Ovary (tissue), 7 donors: ENCODE measurements at regions not wholly inside any gene's neighbourhood (a gene's known extent, or its start where the extent isn't known, plus 50 kb on each side); places are given as distances from the start of the nearest gene placed in this dataset.

Source experiments
- DNase-seq, 5 donors: peaks; one replicate each; pipeline ENCODE4 v3.0.0-alpha.2; 2019 to 2020
- H3K27ac ChIP-seq, 2 donors: fragments of 200-600 bp; one replicate each; pipeline versions ENCODE4 v1.5.1 to v1.8.0; 2019 to 2022
- H3K27me3 ChIP-seq: fragments of 200-600 bp; one replicate; pipeline ENCODE4 v1.8.0; 2022
- H3K36me3 ChIP-seq: fragments of 200-600 bp; sonication (generic); one replicate; pipeline ENCODE4 v1.5.1; 2019
- H3K4me1 ChIP-seq: one replicate; pipeline ENCODE4 v1.8.1; 2013; ENCODE audit warnings: mild to moderate bottlenecking, moderate library complexity; ENCODE audit not compliant: insufficient read depth
- H3K4me3 ChIP-seq: fragments of 200-600 bp; sonication (generic); one replicate; pipeline ENCODE4 v1.5.1; 2017
- H3K9me3 ChIP-seq, 2 donors: fragments of 200-600 bp in 1 of 2; sonication (generic) in 1 of 2; one replicate each; pipeline versions ENCODE4 v1.5.1 to v1.8.1; 2013 to 2019; ENCODE audit warnings: mild to moderate bottlenecking in 1 of 2, moderate library complexity in 1 of 2
- CTCF ChIP-seq, 3 donors: fragments of 450-650 bp in 2 of 3; fragments of 200-600 bp in 1 of 3; IDR thresholded peaks; one replicate each; pipeline versions ENCODE4 v1.5.1 to v1.8.0; 2016 to 2022; ENCODE audit warnings: antibody characterized with exemption in 3 of 3, mild to moderate bottlenecking in 1 of 3
- EP300 ChIP-seq: sonication (generic); formaldehyde crosslinking; IDR thresholded peaks from one replicate; pipeline ENCODE4 v1.6.1; 2017; ENCODE audit warnings: antibody characterized with exemption
- POLR2A ChIP-seq: fragments of 450-650 bp; IDR thresholded peaks from one replicate; pipeline ENCODE4 v1.6.1; 2017; ENCODE audit warnings: antibody characterized with exemption, mild to moderate bottlenecking, moderate library complexity
- WGBS, 3 donors: extraction: QIAGEN DNeasy Blood & Tissue Kit in 1 of 3; methylation state at CpG; one replicate each; pipeline versions ENCODE4 v1.1.5 to v1.1.7; 2013 to 2017; 5-methylcytosine and 5-hydroxymethylcytosine counted together
- intact Hi-C, 4 donors: fragments of 100-400 bp; cut with DNase I; formaldehyde crosslinking; loops; one replicate each; pipeline versions ENCODE4 v1.11.0 to v1.15.1; 2022 to 2023
- donor health status: DM: no; HTN: no; CAD: no; lungs with moderate emphysema.
- donor health status: DM: no; HTN: no; CAD: no.
- donor health status: Bipolar disorder and iron deficiency.
- donor health status: DM: no; HTN: no; CAD: no.
- donor health status: DM: yes; HTN: yes; CAD: no.

GRCh38 chr5:38046103-38046502, 206.3 kb upstream of the GDNF start:
- TF ChIP-seq EP300 (no peak), CTCF (IDR thresholded peaks at IDR 0.05) (no peak), POLR2A (no peak)
- intact Hi-C loops = no loop called here
- Histone ChIP-seq H3K36me3 (no peaks in the 10 kb centered on the region), H3K4me1 (no peaks in the 10 kb centered on the region), H3K27ac (no peak overlapping the region), H3K27me3 (no peaks in the 10 kb centered on the region), H3K9me3 (no peaks in the 10 kb centered on the region), H3K4me3 (no peak overlapping the region)
- DNase-seq = no peak
- WGBS, 3 donors = 89 to 91% (median 90%) methylated on average over 7 of the region's 7 CpGs

DNA sequence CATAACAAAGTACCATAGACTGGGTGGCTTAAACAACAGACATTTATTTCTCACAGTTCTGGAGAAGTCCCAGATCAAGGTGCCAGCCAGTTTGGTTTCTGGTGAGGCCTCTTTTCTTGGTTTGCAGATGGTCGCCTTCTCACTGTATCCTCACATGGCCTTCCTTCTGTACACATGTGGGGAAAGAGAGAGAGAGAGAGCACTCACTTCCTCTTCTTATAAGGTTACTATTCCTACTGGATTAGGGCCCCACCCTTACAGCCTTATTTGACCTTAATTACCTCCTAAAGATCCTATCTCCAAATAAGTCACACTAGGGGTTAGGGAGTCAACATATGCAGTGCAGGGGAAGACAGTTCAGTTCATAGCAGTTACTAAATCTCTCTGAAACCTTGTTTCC, 205.6 kb upstream of the GDNF start:
- no peak for TF ChIP-seq CTCF (IDR thresholded peaks at IDR 0.05)
- H3K4me1 ChIP-seq = no peaks in the 10 kb centered on the region
- WGBS, 3 donors = 88 to 100% (median 94%) methylated on average over 1 of the region's 1 CpG
- DNase-seq = no peak
- H3K4me3 ChIP-seq = no peak overlapping the region
- H3K27ac ChIP-seq = no peak overlapping the region
- H3K9me3 ChIP-seq = no peaks in the 10 kb centered on the region
- intact Hi-C loops = no loop called here
- no peaks in the 10 kb centered on the region for H3K27me3 ChIP-seq
- no peaks in the 10 kb centered on the region for H3K36me3 ChIP-seq

GRCh38 chr5:38039826-38040225, 200.0 kb upstream of the GDNF start:
- Histone ChIP-seq H3K4me3 (no peak overlapping the region), H3K36me3 (no peaks in the 10 kb centered on the region), H3K9me3 (no peaks in the 10 kb centered on the region), H3K27me3 (no peaks in the 10 kb centered on the region), H3K4me1 (no peaks in the 10 kb centered on the region), H3K27ac (no peak overlapping the region)
- DNase-seq = no peak
- 80 to 87% (median 87%) methylated on average over 3 of the region's 3 CpGs for WGBS, 3 donors
- no peak for TF ChIP-seq POLR2A
- TF ChIP-seq CTCF (IDR thresholded peaks at IDR 0.05) = no peak
- no peak for TF ChIP-seq EP300
- intact Hi-C loops = no loop called here

GRCh38 chr5:38039091-38039490, 199.2 kb upstream of the GDNF start:
- intact Hi-C loops = no loop called here

More at GRCh38 chr5:38039091-38039490, 199.2 kb upstream of the GDNF start:
- TF ChIP-seq POLR2A = no peak
- no peak for TF ChIP-seq CTCF (IDR thresholded peaks at IDR 0.05)
- no peak for TF ChIP-seq EP300
- WGBS, 3 donors = 74 to 79% (median 75%) methylated on average over 2 of the region's 2 CpGs
- Histone ChIP-seq H3K4me1 (no peaks in the 10 kb centered on the region), H3K4me3 (no peak overlapping the region), H3K36me3 (no peaks in the 10 kb centered on the region), H3K27ac (no peak overlapping the region), H3K27me3 (no peaks in the 10 kb centered on the region), H3K9me3 (no peaks in the 10 kb centered on the region)
- DNase-seq = no peak
